Adipose tissue (tissue), 3 donors: ENCODE measurements at regions not wholly inside any gene's neighbourhood (a gene's known extent, or its start where the extent isn't known, plus 50 kb on each side); places are given as distances from the start of the nearest gene placed in this dataset.

Experiments used
- H3K27ac ChIP-seq: one replicate; pipeline ENCODE4 v1.5.1; 2013; ENCODE audit warnings: low read depth, low read length
- WGBS, 3 donors: extraction: QIAGEN DNeasy Blood & Tissue Kit; methylation state at CpG; one replicate each; pipeline ENCODE4 v1.1.7; 2013; 5-methylcytosine and 5-hydroxymethylcytosine counted together
- donor health status: healthy with polysubstance abuse.
- donor health status: Bipolar disorder and iron deficiency.
- donor health status: healthy.

DNA sequence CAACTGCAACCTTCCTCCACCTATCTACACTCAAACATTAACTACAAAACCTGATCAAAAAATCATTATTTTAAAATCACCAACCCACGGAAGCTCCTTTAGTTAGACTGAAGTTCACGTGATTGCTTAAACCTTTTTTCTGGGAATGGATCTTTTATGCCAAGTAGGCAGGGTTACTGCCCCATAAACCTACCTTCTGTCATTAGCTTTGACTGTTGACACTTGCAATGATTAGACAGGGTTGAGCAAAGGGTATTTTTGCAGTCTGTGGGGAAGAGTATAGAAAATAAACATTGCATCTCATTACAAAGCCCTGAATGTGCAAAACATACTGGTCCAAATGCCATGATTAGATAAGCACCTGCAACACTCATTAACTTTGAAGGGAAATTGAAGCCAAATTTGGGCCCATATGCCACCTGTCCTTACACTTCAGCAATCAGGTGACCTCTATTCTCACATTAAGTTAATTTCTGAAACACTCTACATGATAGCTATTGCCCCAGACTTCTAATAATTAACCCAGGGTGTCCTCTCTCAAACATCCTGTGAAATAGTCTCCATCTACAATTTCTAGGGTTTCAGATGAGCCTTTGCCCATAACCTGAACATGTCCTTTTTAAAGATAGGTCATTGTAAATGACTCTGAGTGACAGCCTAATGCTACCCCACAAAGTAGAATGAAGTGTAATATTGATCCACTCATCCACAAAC is 156.0 kb upstream of the PLEKHG7 start:
- 20 to 83% (median 69%) methylated on average over 2 of the region's 2 CpGs for WGBS, 3 donors

DNA sequence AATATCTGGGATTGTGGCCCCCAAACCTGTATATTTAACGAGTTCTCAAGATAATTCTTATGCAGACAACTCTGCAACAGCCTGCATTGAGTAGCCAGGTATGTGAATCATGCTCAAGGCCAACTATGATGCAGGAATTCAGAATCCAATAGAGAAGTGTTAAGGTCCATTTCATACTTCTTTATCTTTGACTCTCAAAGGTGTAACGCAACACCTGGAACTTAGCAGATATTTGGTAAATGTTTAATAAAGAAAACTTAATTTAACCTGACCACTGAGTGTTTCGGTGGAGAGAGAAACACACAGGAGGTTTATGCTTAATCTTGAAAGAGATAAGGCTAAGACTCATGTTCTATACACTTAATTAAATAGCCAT is 156.5 kb upstream of the PLEKHG7 start:
- no peak overlapping the region for H3K27ac ChIP-seq
- 29 to 93% (median 90%) methylated on average over 3 of the region's 3 CpGs for WGBS, 3 donors

More for the DNA sequence above, 156.0 kb upstream of the PLEKHG7 start:
- H3K27ac ChIP-seq = no peak overlapping the region

DNA sequence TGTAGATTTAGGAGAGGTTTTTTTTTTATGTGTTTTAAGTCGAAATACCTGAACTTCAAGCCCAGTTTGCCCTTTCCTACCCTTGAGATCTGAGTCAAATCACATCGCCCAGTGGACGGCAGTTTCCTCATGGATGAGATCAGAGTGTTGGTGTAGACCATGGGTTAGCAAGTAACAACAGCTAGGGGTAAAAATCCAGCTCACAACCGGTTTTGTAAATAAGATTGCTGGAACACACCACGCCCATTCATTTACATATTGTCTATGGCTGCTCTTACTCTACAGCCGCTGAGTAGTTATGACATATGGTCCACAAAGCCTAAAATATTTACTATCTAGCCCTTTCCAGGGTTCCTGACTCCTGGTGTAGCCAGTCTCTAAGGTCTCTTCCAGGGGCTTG is 158.5 kb upstream of the PLEKHG7 start:
- no peak overlapping the region for H3K27ac ChIP-seq
- 62 to 85% (median 81%) methylated on average over 6 of the region's 6 CpGs for WGBS, 3 donors

DNA sequence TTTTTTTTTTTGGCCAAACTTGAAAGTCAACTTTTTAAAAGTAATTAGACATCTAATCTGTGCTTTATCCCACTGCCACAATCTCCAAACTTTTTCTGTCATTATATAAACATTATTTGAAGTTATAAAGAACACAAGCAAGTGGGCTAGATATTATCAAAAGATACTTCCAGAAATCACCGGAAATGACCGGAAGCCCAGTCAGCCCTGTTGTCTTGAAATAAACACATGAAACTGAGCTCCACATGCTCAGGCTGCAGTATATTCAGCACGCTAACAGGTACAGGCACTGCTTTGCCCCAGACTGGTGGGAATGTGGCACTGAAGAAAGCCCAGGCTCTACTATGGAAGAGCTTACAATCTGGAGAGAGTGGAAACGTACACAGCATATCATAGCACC is 158.9 kb upstream of the PLEKHG7 start:
- H3K27ac ChIP-seq = no peak overlapping the region
- 27 to 56% (median 53%) methylated on average over 4 of the region's 4 CpGs for WGBS, 3 donors

DNA sequence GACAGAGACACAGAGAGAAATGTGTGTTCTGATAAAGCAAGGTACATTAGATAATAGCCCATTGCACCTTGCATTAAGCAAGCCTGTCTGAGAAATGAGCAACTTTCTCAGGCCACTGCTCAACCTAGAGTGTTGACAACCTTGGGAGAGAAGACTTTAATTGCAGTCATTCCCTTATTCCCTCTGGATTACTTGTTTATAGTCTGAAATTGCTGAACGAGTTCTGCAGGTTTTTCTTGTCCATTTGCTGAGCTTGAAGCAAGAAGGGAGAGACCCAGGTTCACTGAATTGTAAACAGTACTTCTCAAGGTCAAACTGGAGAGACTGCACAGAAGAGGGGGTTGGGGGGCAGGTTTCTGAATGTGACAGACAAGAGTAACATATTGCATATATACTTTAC is 159.4 kb upstream of the PLEKHG7 start:
- 16 to 34% (median 26%) methylated on average over 1 of the region's 1 CpG for WGBS, 3 donors
- no peak overlapping the region for H3K27ac ChIP-seq

DNA sequence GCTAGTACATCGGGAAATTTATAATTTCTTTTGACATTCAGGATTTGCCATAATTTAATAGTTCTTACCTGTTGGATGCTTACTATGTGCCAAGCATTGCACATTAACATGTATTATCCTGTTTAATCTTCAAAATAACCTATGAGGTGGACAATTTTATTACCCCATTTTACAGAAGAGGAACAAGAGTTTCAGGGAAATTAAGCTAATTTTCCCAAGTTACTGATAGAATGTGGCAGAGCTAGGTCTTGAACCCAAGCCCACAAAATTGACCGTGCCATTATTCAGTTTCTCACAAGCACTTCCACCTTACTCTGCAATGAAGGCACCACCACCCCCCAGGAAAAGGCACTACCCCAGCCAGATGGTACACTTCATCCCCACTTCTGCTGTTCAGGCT is 161.1 kb upstream of the PLEKHG7 start:
- H3K27ac ChIP-seq = no peak overlapping the region

DNA sequence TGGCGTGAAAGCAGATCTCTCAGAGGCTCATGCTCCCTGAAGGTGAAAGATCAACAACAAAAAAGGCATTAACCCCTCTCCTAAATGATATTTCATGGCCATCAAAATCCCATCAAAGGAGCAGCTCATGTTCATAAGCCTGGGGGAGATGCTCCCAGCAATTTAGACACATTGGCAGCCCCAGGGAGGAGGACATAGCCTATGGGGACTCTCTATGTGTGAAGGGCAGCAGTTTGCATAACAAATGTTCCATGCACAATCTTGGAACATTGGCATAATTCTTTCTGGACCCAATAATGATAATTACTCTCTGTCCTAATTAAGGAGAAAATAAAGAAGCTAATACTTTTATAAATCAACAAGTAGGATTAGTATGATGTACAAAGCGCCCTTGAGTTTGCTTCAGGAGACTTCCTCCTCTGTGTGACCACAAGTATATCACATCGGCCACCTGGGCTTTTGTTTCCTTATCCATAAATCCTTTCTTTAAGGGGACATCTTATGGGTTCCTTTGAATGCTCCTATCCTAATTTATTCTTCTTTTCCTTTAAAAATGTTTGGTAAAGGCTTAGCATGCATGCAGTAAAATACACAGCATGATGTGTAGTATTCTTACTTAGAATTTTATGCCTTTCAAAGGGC is 161.9 kb upstream of the PLEKHG7 start:
- WGBS, 3 donors = 66 to 82% (median 77%) methylated on average over 3 of the region's 3 CpGs

More for the DNA sequence above, 161.1 kb upstream of the PLEKHG7 start:
- WGBS, 3 donors = 86 to 88% (median 87%) methylated on average over 2 of the region's 2 CpGs

DNA sequence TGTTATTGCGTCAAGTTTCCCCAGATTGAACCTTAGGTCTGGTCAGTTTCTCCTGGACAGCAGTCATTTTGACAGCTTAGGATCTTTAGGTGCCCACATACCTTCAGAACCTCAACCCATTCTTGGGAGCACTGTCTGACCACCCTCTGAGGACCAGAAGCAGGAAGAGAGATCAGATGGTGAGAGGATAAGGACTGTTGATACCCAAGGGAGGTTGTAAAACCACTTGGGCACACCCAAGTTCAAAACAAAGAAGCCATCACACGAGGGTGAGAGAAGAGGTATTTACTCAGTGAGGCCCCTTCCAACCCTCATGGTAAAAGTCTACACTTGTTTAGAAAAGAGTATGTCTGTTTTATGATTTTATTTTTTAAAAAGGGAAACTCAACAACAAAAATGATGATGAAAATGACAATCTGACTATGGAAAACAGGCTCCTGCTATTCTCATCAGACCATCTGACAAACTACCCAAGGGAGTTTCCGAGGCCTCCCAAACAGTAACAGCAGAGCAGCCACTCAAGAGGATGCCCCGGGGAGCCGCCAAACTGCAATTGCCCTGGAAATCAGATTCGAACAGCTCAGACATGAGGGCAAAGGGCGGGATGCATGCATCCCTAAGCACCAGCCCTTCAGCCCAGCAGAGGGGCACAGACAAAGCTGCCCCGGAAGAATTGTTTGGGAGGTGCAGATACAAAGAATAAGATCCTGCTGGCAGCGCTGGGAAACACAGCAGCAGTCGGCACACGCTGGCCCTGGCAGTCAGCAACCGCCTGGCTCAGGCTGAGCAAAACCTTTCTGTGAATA is 162.6 kb upstream of the PLEKHG7 start:
- WGBS, 3 donors = 34 to 47% (median 44%) methylated on average over 12 of the region's 12 CpGs
- H3K27ac ChIP-seq = no peak overlapping the region

More for the DNA sequence above, 161.9 kb upstream of the PLEKHG7 start:
- H3K27ac ChIP-seq = no peak overlapping the region

DNA sequence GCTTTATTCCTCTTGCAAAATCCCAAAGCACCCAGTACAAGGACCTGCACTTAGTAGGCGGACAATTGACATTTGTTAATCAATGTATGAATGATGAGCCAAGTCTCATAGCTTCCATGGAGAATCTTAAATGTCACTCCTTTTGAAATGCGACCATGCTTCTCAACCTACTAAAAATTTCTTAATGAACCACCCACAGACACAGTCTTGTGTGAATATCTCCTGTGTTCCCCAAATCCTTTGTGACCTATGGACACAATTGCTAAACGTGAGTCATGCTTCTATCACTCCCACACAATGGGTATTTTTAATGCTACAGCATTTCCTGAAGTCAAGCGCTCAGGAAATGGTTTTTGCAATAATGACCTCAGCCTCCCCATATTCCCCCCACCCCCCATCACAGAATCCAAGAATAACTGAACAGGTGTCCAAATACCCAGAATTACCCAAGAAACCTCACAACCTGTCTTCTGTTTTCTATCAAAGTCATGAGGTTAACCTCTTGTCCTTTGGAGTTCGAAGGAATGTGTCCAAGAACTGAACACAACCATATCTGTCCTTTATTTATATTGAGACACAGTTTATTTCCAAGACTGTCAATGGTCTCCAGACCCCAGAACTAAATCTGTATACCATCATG is 163.6 kb upstream of the PLEKHG7 start:
- no peak overlapping the region for H3K27ac ChIP-seq
- 34 to 44% (median 37%) methylated on average over 5 of the region's 5 CpGs for WGBS, 3 donors

DNA sequence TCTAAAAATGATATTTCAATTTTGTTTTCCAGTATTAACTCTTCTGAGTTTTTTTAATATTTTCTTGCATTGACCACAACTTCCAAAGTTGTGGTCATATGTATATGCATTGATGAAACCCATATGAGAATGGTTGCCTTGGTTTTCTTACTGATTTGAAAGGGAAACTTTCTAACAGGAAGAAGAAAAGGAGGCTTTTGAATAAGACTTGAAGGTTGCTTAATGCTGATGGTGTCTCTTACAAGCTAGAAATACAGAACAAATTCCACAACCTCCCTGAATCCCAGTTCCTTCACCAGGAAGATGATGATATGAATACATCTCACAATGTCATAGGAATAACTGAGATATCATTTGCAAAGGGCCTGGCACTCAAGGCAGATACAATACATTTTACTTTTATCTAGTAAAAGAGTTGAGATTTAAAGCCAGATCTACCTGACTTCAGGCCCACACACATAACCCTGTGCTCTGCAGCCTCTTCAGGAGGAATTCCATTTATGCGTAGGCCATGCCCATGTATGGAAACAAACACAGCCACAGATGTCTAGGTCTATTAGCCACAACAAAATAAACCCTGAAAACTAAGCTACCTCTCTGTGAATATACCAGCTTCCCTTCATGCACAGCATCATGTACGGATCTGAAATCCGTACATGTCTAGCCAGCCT is 165.4 kb upstream of the PLEKHG7 start:
- 96 to 99% (median 97%) methylated on average over 3 of the region's 3 CpGs for WGBS, 3 donors
- no peak overlapping the region for H3K27ac ChIP-seq

DNA sequence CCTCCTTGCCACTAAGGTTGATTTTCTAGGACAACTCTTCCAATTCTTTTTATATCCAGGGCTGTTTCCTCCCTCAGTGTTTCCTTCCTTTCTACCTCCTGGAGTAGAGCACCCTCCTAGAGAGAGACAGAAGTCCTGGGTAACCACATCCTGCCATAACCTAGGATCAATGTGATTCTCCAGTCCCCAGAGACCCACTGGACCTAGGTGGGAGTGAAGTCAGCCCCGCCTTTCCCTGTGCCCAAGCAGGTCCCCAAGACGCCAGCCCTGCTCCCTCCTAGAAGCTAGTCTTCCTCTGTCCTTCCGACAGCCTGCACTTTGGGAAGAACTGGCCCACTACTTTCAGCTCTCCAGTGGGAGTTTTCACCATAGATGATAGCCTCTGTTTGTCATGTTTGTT is 166.8 kb upstream of the PLEKHG7 start:
- WGBS, 3 donors = 86 to 94% (median 91%) methylated on average over 3 of the region's 3 CpGs

DNA sequence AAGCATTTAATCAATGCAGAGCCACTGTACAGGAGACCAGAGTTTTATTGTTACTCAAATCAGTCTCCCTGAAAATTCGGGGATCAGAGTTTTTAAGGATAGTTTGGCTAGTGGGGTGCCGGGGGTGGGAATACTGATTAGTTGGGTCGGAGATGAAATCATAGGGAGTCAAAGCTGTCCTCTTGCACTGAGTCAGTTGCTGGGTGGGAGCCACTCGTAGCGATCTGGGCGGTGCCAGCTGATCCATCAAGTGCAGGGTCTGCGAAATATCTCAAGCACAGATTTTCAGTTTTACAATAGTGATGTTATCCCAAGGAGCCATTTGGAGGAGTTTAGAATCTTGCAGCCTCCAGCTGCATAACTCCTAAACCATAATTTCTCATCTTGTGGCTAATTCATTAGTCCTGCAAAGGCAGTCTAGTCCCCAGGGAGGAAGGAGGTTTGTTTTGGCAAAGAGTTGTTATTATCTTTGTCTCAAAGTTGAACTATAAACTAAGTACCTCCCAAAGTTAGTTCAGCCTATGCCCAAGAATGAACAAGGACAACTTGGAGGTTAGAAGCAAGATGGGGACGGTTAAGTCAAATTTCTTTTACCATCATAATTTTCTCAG is 169.4 kb upstream of the PLEKHG7 start:
- WGBS, 3 donors = 69 to 84% (median 71%) methylated on average over 8 of the region's 8 CpGs
- no peak overlapping the region for H3K27ac ChIP-seq

More for the DNA sequence above, 166.8 kb upstream of the PLEKHG7 start:
- no peak overlapping the region for H3K27ac ChIP-seq

DNA sequence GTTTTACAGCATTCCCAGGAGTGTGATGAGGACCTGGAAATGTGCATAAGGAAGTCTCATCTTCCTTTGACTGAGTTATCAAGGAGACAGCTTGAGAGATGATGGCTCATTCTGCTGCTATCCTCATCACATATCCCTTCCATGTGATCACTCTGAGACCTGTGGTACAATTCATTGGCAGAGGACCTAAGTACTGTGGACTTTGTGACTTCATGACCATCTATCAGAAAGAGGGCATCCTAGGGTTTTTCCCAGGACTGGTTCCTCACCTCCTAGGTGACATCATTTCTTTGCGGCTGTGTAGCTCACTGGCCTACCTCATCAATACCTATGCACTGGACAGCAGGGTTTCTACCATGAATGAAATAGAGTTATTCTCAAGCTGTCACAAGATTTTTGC is 172.1 kb upstream of the PLEKHG7 start:
- no peak overlapping the region for H3K27ac ChIP-seq
- WGBS, 3 donors = 68 to 77% (median 76%) methylated on average over 1 of the region's 1 CpG

DNA sequence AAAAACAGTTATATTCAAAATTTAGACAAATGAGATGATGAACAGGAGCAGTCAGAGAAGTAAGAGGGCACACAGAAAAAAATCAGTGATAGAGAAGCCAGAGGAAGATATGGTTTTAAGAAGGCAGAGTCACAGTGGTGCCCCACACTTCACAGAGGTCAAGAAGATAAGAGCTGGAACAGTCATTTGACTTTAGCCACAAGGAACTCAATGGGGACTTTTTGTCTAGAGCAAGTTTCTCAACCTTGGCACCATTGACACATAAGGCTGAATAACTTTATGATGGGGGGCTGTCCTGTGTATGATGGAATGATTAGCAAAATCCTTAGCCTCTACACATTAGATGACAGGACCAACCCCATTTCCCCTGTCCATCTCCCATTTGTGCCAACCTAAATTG is 172.8 kb upstream of the PLEKHG7 start:
- no peak overlapping the region for H3K27ac ChIP-seq

DNA sequence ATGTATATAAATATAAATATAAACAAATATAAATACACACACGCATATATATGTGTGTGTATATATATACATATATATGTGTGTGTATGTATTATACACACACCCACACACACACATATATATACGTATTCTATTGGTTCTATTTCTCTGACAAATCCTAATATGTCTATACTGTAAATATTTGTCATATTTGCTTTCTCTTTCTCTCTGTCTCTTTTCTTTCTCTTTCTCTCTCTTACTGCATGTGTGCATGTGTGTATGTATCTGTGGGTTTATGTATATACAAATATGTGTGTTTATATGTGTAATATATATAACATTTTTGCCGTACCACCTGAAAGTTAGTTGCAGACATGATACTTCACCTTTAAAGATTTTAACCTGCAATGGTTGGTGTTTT is 174.2 kb upstream of the PLEKHG7 start:
- H3K27ac ChIP-seq = no peak overlapping the region
- 91 to 95% (median 94%) methylated on average over 3 of the region's 3 CpGs for WGBS, 3 donors

DNA sequence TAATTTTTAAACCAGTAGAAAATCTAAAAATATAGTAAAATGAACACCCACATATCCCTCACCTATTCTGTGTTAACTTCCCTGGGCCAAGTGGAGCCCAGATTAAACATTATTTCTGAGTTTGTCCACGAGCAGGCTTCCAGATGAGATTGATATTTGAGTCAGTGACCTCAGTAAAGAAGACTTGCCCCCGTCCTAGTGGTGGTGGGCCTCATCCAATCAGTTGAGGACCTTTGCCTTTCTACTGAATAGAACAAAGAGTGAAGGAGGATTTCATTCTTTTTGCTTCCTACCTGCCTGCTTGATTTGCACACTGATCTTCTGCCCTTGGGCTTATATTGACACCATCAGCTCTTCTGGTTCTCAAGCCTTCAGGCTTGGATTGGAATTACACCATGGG is 174.7 kb upstream of the PLEKHG7 start:
- no peak overlapping the region for H3K27ac ChIP-seq
- WGBS, 3 donors = 79 to 92% (median 87%) methylated on average over 2 of the region's 2 CpGs

DNA sequence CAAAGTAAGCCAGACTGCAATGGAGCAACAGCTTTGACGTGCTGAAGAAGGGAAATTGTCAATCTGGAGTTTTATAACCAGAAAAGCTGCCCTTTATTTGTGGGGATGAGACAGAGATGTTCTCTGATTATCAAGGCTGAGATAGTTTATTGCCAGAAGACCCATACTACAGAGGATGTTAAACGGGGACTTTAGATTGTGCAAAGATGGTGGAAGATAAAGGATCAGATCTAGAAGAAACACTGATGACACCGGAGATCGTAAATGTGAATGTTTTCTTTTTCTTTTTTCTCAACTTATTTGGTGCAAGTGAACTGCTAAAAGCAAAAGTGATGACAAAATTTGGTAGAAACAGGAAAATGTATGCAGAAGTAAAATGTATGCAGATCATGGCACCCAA is 178.3 kb upstream of the PLEKHG7 start:
- no peak overlapping the region for H3K27ac ChIP-seq
- 90 to 91% (median 91%) methylated on average over 4 of the region's 4 CpGs for WGBS, 3 donors

DNA sequence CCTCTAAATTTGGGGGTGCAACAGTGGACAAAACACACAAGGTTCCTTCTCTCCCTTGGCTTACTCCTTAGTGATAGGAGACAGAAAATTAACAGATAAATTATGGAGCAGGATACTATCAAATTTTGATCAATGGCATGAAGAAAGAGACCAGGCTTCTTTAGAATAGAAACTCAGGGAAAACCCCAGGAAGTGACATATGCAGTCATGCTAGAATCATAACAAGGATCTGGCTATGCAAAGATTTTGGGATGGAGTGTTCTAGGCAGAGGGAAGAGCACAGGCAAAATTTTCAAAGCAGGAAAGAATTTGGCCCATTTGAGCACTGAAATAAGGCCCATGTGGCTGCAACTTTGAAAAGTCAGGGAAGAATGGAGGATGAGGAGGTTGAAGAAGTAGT is 182.3 kb upstream of the PLEKHG7 start:
- no peak overlapping the region for H3K27ac ChIP-seq
